GM21526 (cell line): ENCODE measurements at regions not wholly inside any gene's neighbourhood (a gene's known extent, or its start where the extent isn't known, plus 50 kb on each side); places are given as distances from the start of the nearest gene placed in this dataset.
"Not testable (repeated sequence)": the region's sequence is repeated elsewhere in the genome, so short reads cannot be mapped to it uniquely, and the experiment has no call there.

Experiments
- ATAC-seq: cut with Tn5 transposase; IDR thresholded peaks from one replicate; pipeline ENCODE4 v1.9.1; 2021; ENCODE audit warnings: moderate library complexity; ENCODE audit not compliant: unreplicated experiment, low FRiP score

DNA sequence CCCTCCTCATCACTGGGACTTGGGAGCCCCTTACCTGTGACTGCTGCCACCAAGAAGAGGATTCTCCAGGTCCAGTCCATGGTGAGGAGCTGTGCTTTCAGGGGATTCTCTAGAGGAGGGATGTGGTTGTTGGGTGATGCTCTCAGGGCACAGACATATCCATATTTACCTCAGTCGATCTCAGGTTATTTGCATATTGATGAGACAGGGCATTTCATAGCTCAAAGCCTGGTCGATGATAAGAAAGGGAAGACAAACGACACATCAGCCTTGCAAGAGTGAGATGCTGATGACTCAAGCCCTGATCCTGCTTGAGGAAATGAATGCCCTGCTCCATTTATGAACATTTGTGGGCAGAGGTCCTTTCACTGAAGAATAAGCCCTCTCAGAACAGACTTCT is 981.0 kb downstream of the TMEM121 start:
- no peak for ATAC-seq

DNA sequence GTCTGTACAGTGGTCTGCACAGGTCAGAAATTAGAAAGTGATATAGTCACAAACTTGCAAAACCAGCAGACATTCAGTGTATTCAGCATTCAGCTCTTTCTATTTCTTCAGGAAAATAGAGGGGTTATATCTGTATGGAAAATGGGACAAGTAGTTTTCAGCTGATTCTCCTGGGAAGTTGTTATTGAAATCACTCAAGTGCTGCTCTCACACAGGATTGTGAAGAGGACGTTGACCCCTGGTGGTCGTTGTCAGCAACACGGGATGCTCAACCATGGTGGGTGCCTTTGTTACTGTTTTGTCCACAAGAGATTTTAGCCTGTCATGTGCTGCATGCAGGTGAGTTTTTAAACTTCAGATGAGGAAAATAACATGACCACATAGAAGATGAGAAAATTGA is 981.8 kb downstream of the TMEM121 start:
- no peak for ATAC-seq

DNA sequence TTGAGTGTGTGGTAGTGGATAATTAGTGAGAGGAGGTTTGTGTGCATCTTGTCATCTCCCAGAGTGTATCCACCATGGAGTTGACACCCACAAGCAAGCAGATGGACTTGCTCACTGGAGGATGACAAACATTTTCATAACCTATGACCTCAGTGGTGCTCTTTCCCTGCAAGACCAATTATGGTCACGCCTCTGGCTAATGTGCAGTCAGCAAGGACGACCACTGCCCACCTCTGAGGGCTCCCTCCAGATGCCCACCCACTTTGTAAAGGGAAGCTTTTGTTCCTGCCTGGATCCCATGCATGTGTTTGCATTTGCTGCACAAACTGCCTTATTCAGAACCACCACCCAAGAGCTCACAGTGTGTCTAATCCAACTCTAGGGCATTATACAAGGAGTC is 982.8 kb downstream of the TMEM121 start:
- ATAC-seq, result no peak

DNA sequence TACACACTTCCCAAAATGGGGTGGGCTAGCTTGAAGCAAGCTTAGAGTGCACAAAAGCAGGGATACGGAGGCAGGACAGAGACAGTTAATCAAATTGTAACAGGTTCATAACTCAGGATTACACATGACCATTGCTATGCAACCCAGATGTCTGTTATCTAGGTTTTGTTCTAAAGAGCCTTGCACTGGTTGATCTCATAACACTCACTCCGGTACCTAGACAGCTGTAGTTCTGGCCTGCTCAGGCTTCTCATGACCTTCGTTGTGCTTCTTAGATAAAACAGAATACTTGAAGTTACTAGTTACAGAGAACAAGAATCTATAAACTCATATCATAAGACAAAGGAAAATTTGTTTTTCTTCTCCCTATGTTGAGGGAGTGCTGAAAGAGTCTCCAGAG is 983.4 kb downstream of the TMEM121 start:
- no peak for ATAC-seq

DNA sequence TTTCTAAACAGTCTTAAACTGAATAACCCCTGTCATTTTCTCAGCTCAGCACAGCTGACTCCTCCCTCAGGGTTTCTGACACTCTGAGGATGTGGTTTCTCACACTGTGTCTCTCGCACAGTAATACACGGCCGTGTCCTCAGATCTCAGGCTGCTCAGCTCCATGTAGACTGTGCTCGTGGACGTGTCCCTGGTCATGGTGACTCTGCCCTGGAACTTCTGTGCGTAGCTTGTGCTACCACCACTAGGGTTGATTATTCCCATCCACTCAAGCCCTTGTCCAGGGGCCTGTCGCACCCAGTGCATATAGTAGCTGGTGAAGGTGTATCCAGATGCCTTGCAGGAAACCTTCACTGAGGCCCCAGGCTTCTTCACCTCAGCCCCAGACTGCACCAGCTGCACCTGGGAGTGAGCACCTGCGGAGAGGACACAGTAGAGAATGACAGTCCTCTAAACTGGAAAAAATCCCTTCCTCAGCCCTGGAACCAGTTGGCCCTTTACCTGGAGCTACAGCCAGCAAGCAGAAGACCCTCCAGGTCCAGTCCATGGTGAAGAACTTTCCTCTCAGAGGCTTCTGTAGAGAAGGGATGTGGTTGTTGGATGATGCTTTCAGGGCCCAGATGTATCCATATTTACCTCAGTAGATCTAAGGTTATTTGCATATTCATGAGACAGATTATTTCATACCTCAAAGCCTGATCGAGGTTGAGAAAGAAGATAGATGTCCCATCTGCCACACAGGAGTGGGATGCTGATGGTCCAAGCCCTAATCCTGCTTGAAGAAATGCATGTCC is 984.8 kb downstream of the TMEM121 start:
- no peak for ATAC-seq

DNA sequence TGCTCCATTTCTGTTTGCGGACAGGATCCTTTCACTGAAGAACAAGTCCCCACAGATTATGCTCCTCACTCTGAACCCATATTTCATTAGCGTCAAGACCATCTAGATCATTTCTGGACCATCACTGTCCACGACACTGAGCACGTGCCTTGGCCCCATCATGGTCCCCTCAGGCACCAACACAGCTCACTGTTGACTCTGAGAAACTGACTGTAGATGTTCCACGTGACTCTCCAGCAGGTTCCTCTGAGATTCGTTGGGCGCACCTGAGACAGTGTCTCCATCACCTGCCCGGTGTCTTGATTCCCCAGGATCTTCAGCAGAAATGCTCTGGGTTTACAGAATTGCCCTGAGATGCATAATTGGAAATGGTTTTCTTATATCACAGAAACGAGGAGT is 985.4 kb downstream of the TMEM121 start:
- ATAC-seq, result no peak

DNA sequence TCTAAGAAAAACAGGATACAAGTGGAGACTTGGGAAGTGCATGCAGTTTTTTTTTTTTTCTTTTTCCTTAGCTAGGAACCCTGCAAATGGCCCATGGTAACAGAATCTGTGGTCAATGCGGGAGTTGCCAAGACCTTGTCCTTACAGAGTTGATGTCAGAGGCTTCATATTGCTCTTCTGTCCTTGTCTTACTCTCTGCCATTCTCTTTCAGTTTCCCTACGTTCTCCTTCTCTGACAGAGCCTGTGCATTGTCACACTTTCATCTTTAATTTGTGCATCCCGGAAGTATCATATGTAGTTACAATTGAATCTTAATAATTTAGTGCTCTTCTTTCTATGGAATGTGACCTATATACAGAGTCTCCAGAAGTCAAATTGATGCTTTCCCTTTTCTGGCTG is 986.9 kb downstream of the TMEM121 start:
- no peak for ATAC-seq

DNA sequence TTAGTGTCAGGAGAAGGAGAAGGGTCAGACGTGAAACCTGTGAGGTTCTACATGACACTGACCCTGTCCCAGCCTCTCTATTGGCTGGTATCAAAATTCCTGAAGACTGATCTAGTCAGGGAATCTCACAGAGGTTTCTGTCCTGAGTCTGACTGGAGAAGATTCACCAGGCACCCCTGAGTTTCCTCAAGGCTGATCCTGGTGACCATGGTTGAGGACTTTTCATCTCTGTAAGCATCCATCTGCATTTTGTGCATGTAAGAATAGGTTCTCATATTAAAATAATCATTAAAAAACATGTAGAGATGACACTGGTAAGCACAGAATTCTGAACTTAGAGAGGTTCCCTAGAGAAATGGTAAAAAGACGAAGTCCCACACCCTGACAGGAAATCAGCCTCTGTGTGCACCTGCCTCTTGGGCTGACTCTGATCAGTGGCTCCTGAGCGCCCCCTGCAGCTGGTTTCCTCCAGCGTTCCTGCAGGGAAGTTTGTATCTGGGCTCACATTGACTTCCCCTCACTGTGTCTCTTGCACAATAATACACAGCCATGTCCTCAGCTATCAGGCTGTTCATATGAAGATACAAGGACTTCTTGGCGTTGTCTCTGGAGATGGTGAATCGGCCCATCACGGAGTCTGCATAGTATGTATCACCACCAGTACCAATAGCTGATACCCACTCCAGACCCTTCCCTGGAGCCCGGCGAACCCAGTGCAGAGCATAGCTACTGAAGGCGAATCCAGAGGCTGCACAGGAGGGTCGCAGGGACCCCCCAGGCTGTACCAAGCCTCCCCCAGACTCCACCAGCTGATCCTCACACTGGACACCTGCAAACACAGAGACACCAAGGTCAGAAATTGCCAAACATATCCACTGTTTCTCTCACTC is 991.9 kb downstream of the TMEM121 start:
- no peak for ATAC-seq

DNA sequence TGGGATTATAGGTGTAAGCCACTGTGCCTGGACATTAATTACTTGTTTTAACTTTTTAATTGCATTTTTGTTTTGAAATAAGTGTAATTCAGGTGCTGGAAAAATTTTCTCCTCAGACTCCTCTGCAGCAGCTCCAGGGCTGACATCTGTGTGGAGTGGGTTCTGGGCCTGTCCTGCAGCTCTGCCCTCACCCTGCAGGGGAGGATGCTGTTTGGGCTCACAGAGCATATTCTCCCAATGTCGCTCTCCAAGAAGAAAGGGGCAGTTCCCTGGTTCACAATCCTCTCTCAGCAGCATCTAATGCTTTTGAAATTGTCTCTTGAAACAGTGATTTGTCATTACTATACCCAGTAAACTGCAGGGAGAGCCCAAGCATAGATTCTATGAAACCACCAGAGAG is 995.7 kb downstream of the TMEM121 start:
- not testable (repeated sequence) for ATAC-seq

DNA sequence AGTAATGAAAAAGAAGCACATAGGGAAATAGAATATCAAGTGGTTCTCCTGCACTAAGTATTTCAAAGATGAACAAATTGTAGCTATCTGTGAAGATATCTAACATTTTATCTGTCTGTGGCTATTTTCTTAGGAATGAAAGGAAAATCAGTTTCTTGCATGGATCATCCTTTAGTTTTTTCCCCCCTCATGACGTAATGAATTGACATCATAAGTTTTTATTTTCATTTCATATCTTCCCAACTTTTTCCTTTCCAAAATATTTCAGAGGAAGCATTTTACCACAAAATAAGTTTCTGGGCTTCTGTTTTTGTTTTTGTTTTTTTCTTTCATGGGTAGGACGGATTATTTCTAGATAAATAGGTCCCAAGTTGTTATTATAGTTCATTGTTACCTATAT is 996.6 kb downstream of the TMEM121 start:
- ATAC-seq, result no peak

DNA sequence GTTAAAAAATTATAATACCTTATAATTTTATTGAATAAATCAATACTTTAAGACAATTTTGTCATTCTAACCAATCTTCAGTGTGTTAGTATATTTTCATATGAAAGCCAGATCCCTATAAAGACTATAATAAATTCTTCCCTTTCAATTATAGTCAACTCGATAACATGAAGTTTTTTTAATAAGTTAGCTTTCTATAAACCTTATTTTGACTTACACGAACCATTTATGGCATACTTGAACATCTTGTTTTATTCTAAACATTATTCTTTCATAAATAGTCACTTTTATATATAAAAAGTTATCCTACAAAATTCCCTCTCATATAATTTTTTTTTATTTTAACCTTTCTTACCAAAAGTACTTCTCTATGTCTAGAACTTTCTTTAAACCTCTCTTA is 1002.3 kb downstream of the TMEM121 start:
- no peak for ATAC-seq

DNA sequence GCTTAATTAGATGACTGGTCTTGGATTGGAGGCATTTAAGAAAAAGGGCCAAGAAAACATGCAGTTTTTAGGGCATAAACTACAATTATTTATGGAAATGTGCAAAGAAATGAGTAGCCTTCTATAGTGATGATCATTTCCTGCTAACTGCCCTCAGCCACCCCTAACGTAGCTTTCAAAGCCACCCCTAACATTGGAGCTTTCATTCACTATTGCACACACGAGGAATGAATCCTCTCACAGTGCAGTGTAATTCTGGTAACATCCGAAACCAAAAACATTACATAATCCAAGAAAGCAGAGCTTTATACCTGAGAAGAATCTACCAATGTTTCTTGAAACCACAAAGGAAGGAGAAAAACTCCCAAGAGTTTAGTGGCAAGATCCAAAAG is 1003.6 kb downstream of the TMEM121 start:
- ATAC-seq, result no peak

DNA sequence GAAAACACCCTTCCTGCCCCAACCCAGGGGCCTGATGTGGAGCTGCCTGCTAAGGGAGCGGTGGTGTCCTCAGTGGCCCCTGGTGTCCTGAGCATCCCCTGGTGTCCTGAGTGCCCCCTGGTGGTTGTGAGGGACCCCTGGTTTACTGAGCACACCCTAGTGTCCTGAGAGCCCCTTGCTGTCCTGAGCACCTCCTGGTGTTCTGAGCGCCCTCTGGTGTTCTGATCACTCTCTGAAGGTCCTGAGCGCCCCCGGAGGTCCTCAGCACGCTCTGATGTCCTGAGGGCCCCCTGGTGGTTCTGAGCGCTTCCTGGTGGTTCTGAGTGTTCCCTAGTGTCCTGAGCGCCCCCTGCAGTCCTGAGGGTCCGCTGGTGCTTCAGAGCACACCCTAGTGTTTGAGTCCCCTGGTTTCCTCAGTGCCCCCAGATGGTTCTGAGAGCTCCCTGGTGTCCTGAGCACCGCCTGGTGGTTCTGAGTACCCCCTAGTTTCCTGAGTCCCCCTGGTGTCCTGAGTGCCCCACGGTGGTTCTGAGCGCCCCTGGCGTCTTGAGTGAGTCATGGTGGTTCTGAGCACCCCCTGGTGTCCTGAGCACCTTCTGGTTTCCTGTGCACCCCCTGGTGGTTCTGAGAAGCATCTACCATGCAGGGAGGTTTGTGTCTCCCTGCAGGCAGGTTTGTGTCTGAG is 1004.2 kb downstream of the TMEM121 start:
- peak; percentile 88 for ATAC-seq

DNA sequence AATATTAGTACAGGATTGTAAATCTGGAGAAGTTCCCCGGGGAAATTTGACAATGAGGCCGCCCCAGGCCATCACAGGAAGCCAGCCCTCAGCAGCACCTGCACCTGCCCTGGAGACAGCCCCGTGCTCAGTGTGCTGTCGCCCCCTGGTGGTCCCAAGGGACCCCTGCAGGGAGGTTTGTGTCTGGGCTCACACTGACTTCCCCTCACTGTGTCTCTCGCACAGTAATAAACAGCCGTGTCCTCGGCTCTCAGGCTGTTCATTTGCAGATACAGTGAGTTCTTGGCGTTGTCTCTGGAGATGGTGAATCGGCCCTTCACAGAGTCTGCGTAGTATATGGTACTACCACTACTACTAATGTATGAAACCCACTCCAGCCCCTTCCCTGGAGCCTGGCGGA is 1011.2 kb downstream of the TMEM121 start:
- not testable (repeated sequence) for ATAC-seq

DNA sequence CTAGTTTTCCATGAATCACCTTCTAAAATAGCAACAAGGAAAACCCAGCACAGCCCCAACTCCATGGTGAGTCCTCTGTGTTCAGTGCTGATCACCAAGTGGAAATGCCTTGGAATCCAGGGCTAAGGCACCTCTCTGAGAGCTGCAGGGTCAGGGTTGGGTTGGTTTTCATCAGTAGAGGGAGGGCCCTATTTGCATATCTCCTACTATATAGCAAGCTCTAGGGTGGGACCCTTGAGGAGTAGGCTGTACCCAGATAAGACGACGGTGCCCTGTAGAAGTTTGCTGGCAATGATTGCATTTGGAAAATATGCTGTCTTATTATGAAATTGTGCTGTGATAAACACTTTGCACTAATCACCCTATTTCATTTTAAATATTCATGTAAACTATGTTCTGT is 1011.8 kb downstream of the TMEM121 start:
- ATAC-seq, result no peak

DNA sequence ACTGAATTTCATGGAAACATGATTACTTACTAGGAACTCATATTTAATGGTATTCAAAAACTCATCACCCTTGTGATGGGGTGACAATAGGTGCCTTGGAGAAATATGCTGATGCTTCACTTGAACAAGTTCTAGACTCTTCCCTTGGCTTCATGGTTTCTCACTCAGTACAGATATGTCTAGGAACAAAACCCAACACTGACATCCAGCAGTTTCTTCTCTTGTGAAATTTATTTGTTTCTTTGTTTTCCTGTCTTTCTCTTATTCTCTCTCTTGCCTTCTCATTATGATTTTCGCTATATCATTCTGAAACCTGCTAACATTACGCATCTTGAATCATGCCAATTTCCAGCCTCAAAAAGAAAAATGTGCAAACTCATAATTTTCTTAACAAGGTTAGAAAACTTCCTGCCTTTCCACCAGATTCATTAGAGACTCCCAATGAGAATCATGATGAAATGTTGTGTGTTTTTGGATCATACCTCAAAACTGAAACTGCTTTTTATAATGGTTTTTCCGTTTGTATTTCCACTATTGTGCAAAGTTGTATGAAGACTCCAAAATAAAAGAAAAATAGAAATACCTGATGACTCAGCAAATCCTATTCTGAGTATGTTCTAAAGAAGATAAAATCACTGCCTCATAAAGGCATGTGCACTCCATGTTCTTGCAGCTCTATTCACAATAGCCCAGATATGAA is 1021.5 kb downstream of the TMEM121 start:
- no peak for ATAC-seq

DNA sequence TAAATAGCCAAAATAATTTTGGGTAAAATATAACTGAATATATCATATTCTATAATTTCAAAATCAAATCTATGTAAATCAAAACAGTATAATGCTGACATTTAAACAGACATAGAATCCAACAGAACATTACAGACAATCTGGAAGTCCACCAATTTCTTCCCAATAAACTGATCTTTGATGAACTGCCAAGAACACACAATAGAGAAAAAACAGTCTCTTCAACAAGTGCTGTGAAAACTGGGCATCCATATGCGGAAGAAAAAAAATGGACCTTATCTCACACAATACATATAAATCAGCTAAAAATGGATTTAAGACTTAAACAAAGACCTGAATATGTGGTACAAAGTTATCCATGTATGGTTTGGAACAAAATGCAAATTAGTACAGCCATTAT is 1022.7 kb downstream of the TMEM121 start:
- ATAC-seq, result no peak

DNA sequence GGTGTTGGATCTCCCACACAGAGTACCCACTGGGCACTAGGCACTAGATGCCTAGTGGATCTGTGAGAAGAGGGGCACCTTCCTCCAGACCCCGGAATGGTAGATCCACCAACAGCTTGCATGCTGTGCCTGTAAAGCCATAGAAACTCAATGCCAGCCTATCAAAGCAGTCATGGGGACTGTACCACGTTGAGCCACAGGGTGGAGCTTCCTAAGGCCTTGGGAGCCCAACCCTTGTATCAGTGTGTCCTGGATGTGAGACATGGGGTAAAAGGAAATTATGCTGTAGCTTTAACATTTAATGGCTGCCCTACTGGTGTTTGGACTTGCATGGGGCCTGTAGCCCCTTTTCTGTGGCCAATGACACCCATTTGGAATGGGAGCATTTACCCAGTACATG is 1024.9 kb downstream of the TMEM121 start:
- no peak for ATAC-seq

DNA sequence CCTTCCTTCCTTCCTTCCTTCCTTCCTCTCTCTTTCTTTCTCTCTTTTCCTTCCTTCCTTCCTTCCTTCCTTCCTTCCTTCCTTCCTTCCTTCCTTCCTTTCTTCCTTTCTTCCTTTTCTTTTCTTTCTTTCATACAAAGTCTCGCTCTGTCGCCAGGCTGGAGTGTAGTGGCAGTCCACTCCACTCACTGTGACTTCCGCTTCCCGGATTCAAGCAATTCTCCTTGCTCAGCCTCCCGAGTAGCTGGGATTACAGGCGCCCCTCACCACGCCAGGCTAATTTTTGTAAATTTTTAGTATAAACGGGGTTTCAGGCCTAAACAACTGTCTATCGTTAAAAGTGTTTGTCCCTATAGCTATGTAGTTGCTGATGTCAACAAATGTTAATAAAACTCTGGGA is 1029.8 kb downstream of the TMEM121 start:
- not testable (repeated sequence) for ATAC-seq

DNA sequence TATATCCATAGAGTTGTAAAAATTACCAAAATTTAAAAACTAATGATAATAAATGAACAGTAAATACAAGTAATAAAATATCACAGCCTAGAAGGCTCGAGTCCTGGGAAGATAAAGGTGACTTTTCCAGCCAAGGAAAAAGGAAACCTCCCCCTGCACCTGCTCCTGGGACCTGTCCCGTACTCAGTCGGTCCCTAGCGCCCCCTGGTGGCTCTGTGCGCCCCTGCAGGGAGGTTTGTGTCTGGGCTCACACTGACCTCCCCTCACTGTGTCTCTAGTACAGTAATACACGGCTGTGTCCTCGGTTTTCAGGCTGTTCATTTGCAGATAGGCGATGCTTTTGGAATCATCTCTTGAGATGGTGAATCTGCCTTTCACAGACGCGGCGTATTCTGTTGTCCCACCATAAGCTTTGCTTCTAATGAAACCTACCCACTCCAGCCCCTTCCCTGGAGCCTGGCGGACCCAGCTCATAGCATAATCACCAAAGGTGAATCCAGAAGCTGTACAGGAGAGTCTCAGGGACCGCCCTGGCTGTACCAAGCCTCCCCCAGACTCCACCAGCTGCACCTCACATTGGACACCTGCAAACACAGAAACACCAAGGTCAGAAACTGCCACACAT is 1030.4 kb downstream of the TMEM121 start:
- ATAC-seq, result no peak
